ENCODE measurements at regions not wholly inside any gene's neighbourhood (a gene's known extent, or its start where the extent isn't known, plus 50 kb on each side); places are given as distances from the start of the nearest gene placed in this dataset.

DNA sequence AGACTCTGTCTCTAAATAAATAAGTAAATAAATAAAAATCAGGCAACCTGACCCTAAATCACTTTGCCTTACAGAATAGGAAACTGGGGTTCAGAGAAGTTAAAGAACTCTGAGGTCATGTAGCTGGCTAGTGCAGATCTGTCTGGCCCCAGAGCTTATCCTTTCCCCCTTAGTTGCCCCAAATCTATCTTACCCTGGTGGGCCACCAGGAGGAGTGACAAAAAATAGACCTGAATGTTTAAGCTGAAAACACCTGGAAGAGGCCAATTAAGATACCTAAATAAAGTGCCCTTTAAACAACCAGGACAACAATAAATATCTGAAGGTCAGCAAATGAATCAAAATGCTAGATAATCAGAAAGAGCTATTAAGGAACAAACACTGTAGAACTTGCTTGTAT, 59.7 kb downstream of the TEX35 start:
- no peaks in the 10 kb centered on the region for H3K9me3 ChIP-seq (replicated peaks)
- intact Hi-C loops (cut with micrococcal nuclease) = no loop called here
- peaks cover 12% of the 10 kb centered on the region for H3K4me1 ChIP-seq
- no peak overlapping the region for H3K4me3 ChIP-seq
- H3K27ac ChIP-seq (replicated peaks) = no peak overlapping the region
- DNase-seq = no peak
- H3K27me3 ChIP-seq (ENCODE audit: low read depth) = no peaks in the 10 kb centered on the region
- no peak for TF ChIP-seq CTCF (IDR thresholded peaks at IDR 0.05; ENCODE audit: borderline replicate concordance)
- H3K36me3 ChIP-seq = no peaks in the 10 kb centered on the region

- Histone ChIP-seq H3K9me3 (replicated peaks) (no peaks in the 10 kb centered on the region), H3K4me3 (no peak overlapping the region), H3K27me3 (ENCODE audit: low read depth) (no peaks in the 10 kb centered on the region), H3K36me3 (no peaks in the 10 kb centered on the region), H3K4me1 (peaks cover 12% of the 10 kb centered on the region), H3K27ac (replicated peaks) (no peak overlapping the region)
- intact Hi-C loops (cut with micrococcal nuclease) = no loop called here
- no peak for TF ChIP-seq CTCF (IDR thresholded peaks at IDR 0.05; ENCODE audit: borderline replicate concordance)
- no peak for DNase-seq
These were observed 60.4 kb downstream of the TEX35 start for GRCh38 chr1:178573330-178573729.

DNA sequence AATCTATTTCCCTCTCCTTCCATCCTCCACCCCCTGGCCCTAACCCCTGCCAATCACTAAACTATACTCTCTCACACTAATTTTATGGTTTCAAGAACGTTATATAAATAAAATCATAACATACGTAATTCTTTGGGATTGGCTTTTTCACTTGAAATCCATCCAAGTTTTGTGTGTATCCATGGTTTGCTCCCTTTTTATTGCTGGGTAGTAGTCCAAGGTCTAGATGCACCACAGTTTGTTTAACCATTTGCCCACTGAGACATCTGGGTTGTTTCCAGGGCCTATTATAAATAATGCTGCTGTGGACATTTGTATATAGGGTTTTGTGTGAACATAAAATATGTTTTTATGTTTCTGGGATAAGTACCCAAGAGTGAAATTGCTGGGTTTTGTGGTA, 61.4 kb downstream of the TEX35 start:
- H3K27ac ChIP-seq (replicated peaks) = no peak overlapping the region
- no peak for DNase-seq
- no peaks in the 10 kb centered on the region for H3K36me3 ChIP-seq
- H3K4me1 ChIP-seq = peaks cover 12% of the 10 kb centered on the region
- H3K27me3 ChIP-seq (ENCODE audit: low read depth) = no peaks in the 10 kb centered on the region
- no peaks in the 10 kb centered on the region for H3K9me3 ChIP-seq (replicated peaks)
- no peak overlapping the region for H3K4me3 ChIP-seq
- no peak for TF ChIP-seq CTCF (IDR thresholded peaks at IDR 0.05; ENCODE audit: borderline replicate concordance)
- intact Hi-C loops (cut with micrococcal nuclease) = no loop called here

DNA sequence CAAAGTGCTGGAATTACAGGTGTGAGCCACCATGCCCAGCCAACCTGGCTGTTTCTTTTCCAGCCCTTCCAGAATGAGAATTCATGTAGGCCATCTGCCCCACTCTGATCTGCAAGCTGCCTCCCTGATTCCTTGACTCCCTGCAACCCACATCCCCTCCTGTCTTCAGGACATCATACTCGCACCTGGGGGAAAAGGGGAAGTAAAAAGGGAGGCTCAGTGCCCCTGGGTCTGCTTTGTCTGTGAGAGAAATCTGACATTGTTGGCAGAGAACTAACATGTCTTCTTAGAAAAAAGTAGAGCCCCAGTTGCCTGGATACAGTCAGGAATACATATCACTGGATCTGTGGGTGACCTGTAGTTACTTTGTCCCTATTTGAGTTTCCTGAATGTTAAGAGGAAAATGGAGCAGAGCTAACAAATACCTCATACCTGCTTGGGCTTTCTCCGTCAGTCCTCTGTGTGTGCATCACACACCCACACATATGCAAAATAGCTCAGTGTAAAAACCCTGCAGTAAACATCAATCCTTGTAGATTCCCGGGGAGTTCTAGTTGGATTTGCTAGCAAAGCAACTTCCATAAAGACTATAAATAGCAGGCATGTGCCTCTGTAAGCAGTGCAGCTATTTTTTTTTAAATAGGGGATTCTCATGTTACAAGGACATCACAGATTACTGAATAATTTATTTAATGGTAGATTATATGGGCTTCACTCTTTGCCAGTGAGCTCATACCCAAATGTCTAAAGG, 62.9 kb downstream of the TEX35 start:
- intact Hi-C loops (cut with micrococcal nuclease) = no loop called here
- TF ChIP-seq CTCF (IDR thresholded peaks at IDR 0.05; ENCODE audit: borderline replicate concordance) = no peak
- peaks cover 12% of the 10 kb centered on the region for H3K4me1 ChIP-seq
- H3K27ac ChIP-seq (replicated peaks) = no peak overlapping the region
- no peaks in the 10 kb centered on the region for H3K9me3 ChIP-seq (replicated peaks)
- no peak for DNase-seq
- no peak overlapping the region for H3K4me3 ChIP-seq
- H3K36me3 ChIP-seq = no peaks in the 10 kb centered on the region
- H3K27me3 ChIP-seq (ENCODE audit: low read depth) = no peaks in the 10 kb centered on the region

- no peak for TF ChIP-seq CTCF (IDR thresholded peaks at IDR 0.05; ENCODE audit: borderline replicate concordance)
- intact Hi-C loops (cut with micrococcal nuclease) = no loop called here
- peaks cover 12% of the 10 kb centered on the region for H3K4me1 ChIP-seq
- no peak for DNase-seq
- no peaks in the 10 kb centered on the region for H3K27me3 ChIP-seq (ENCODE audit: low read depth)
- no peaks in the 10 kb centered on the region for H3K9me3 ChIP-seq (replicated peaks)
- H3K27ac ChIP-seq (replicated peaks) = no peak overlapping the region
- H3K36me3 ChIP-seq = no peaks in the 10 kb centered on the region
- H3K4me3 ChIP-seq = no peak overlapping the region
These were observed 63.9 kb downstream of the TEX35 start for GRCh38 chr1:178576841-178577240.

Data from left ventricle myocardium inferior (tissue), 1 donor.